HL-60 (cell line): ENCODE measurements at regions not wholly inside any gene's neighbourhood (a gene's known extent, or its start where the extent isn't known, plus 50 kb on each side); places are given as distances from the start of the nearest gene placed in this dataset.

Experiments
- DNase-seq, 2 experiments: peaks; one replicate each; pipeline ENCODE4 v3.0.0-alpha.2; 2010 to 2020; ENCODE audit warnings: low read depth in 1 of 2, low spot score in 1 of 2
- H3K27ac ChIP-seq: fragments of 250-450 bp; sonication (Bioruptor Pico); replicated peaks from 2 replicates; pipeline ENCODE4 v1.5.1; 2020; ENCODE audit warnings: mild to moderate bottlenecking, moderate library complexity
- H3K27me3 ChIP-seq: fragments of 250-450 bp; sonication (Bioruptor Pico); 2 replicates; pipeline ENCODE4 v1.5.1; 2021; ENCODE audit warnings: mild to moderate bottlenecking, moderate library complexity; ENCODE audit not compliant: insufficient read depth, poor library complexity, severe bottlenecking
- H3K4me3 ChIP-seq: replicated peaks from 2 replicates; pipeline ENCODE4 v1.5.1; 2011; ENCODE audit warnings: mild to moderate bottlenecking, control low read depth, low read length; ENCODE audit not compliant: insufficient read depth
- GABPA ChIP-seq: IDR thresholded peaks from 2 replicates; pipeline ENCODE4 v1.6.1; 2012; ENCODE audit warnings: low read depth
- POLR2AphosphoS5 ChIP-seq: IDR thresholded peaks from 2 replicates; pipeline ENCODE4 v1.6.1; 2012; ENCODE audit warnings: low read depth
- SPI1 ChIP-seq: IDR thresholded peaks from 2 replicates; pipeline ENCODE4 v1.6.1; 2012; ENCODE audit warnings: low read depth, mild to moderate bottlenecking, borderline replicate concordance
- TF ChIP-seq, protein P1 (sequence below): IDR thresholded peaks from 2 replicates; pipeline ENCODE4 v1.6.1; 2012; ENCODE audit warnings: low read depth; ENCODE audit not compliant: insufficient replicate concordance
- TF ChIP-seq, protein P2 (sequence below): IDR thresholded peaks from one replicate; pipeline ENCODE4 v1.5.1; 2011; ENCODE audit warnings: low read length, control low read depth, inconsistent platforms; ENCODE audit not compliant: insufficient read depth

DNA sequence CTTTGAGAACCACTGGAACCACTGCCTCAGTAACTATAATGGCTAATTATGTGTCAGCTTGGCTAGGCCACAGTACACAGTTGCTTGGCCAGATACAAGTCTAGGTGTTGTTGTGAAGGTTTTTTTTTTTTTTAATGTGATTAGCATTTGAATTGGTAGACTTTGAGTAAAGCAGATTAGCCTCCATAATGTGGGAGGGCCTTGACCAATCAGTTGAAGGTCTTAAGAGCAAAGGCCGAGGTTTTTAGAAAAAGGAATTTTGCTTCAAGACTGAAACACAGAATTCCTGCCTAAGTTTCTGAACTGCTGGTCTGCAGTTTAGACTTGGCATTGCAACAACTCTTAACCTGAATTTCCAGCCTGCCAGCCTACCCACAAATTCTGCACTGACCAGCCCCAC lies 451.6 kb upstream of the AZI2 start:
- no peak for DNase-seq
- H3K4me3 ChIP-seq = no peak overlapping the region
- no peaks in the 10 kb centered on the region for H3K27me3 ChIP-seq
- no peak overlapping the region for H3K27ac ChIP-seq
- no peak for TF ChIP-seq GABPA
- no peak for TF ChIP-seq SPI1
- TF ChIP-seq, protein P1, sequence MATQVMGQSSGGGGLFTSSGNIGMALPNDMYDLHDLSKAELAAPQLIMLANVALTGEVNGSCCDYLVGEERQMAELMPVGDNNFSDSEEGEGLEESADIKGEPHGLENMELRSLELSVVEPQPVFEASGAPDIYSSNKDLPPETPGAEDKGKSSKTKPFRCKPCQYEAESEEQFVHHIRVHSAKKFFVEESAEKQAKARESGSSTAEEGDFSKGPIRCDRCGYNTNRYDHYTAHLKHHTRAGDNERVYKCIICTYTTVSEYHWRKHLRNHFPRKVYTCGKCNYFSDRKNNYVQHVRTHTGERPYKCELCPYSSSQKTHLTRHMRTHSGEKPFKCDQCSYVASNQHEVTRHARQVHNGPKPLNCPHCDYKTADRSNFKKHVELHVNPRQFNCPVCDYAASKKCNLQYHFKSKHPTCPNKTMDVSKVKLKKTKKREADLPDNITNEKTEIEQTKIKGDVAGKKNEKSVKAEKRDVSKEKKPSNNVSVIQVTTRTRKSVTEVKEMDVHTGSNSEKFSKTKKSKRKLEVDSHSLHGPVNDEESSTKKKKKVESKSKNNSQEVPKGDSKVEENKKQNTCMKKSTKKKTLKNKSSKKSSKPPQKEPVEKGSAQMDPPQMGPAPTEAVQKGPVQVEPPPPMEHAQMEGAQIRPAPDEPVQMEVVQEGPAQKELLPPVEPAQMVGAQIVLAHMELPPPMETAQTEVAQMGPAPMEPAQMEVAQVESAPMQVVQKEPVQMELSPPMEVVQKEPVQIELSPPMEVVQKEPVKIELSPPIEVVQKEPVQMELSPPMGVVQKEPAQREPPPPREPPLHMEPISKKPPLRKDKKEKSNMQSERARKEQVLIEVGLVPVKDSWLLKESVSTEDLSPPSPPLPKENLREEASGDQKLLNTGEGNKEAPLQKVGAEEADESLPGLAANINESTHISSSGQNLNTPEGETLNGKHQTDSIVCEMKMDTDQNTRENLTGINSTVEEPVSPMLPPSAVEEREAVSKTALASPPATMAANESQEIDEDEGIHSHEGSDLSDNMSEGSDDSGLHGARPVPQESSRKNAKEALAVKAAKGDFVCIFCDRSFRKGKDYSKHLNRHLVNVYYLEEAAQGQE = no peak
- TF ChIP-seq, protein P2, sequence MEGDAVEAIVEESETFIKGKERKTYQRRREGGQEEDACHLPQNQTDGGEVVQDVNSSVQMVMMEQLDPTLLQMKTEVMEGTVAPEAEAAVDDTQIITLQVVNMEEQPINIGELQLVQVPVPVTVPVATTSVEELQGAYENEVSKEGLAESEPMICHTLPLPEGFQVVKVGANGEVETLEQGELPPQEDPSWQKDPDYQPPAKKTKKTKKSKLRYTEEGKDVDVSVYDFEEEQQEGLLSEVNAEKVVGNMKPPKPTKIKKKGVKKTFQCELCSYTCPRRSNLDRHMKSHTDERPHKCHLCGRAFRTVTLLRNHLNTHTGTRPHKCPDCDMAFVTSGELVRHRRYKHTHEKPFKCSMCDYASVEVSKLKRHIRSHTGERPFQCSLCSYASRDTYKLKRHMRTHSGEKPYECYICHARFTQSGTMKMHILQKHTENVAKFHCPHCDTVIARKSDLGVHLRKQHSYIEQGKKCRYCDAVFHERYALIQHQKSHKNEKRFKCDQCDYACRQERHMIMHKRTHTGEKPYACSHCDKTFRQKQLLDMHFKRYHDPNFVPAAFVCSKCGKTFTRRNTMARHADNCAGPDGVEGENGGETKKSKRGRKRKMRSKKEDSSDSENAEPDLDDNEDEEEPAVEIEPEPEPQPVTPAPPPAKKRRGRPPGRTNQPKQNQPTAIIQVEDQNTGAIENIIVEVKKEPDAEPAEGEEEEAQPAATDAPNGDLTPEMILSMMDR = no peak
- TF ChIP-seq POLR2AphosphoS5 = no peak

- Histone ChIP-seq H3K4me3 (no peak overlapping the region), H3K27me3 (no peaks in the 10 kb centered on the region), H3K27ac (no peak overlapping the region)
- DNase-seq = no peak
- TF ChIP-seq SPI1 (no peak), GABPA (no peak), POLR2AphosphoS5 (no peak)
- TF ChIP-seq, protein P2 = no peak
- TF ChIP-seq, protein P1 = no peak
These were observed 459.4 kb upstream of the AZI2 start for GRCh38 chr3:28808068-28808467.

DNA sequence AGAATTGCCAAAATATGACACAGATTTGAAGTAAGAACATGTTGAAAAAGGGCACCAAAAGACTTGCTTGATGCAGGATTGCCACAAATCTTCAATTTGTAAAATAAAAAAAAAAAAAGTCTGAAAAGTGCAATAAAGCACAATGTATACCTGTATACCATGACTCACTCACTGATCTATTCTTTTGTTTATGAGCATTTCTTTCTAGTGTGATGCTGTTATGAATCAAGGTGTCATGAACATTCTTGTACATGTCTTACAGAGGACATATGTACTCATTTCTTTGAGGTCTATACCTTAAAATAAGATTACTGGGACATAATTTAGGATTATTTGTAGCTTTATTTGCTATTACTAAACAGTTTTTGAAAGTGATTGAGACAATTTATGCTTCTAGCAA lies 464.9 kb upstream of the RBMS3 start:
- Histone ChIP-seq H3K27ac (no peak overlapping the region), H3K27me3 (no peaks in the 10 kb centered on the region), H3K4me3 (no peak overlapping the region)
- no peak for DNase-seq
- TF ChIP-seq GABPA (no peak), POLR2AphosphoS5 (no peak), SPI1 (no peak)
- TF ChIP-seq, protein P2 = no peak
- TF ChIP-seq, protein P1 = no peak
